Cardiac muscle cell (in vitro differentiated cells and primary cell): ENCODE measurements at regions not wholly inside any gene's neighbourhood (a gene's known extent, or its start where the extent isn't known, plus 50 kb on each side); places are given as distances from the start of the nearest gene placed in this dataset.

Experiments used
- DNase-seq, 2 donors: peaks; one replicate each; pipeline versions ENCODE4 v3.0.0 to v3.0.0-alpha.2; 2010 to 2017; ENCODE audit warnings: low read depth in 1 of 2, low spot score in 1 of 2
- H3K27ac ChIP-seq: fragments of 200-600 bp; sonication (generic); 2 replicates; pipeline ENCODE4 v1.5.1; 2016
- H3K27me3 ChIP-seq: fragments of 200-600 bp; sonication (generic); 2 replicates; pipeline ENCODE4 v1.6.0; 2016; ENCODE audit warnings: control low read depth
- H3K36me3 ChIP-seq: fragments of 200-600 bp; sonication (generic); 2 replicates; pipeline ENCODE4 v1.5.1; 2016; ENCODE audit warnings: control low read depth
- H3K4me1 ChIP-seq: fragments of 200-600 bp; sonication (generic); 2 replicates; pipeline ENCODE4 v1.8.1; 2017; ENCODE audit warnings: low read depth, mild to moderate bottlenecking, mixed run types
- H3K4me3 ChIP-seq: fragments of 200-600 bp; sonication (generic); 2 replicates; pipeline ENCODE4 v1.5.1; 2016; ENCODE audit warnings: mild to moderate bottlenecking
- H3K9me3 ChIP-seq: fragments of 200-600 bp; sonication (generic); 2 replicates; pipeline ENCODE4 v1.5.1; 2017; ENCODE audit warnings: low read depth, mild to moderate bottlenecking, control low read depth
- TF ChIP-seq, protein P1 (sequence below): IDR thresholded peaks from 2 replicates; pipeline ENCODE4 v1.5.1; 2012; ENCODE audit warnings: low read depth, mild to moderate bottlenecking, low read length

DNA sequence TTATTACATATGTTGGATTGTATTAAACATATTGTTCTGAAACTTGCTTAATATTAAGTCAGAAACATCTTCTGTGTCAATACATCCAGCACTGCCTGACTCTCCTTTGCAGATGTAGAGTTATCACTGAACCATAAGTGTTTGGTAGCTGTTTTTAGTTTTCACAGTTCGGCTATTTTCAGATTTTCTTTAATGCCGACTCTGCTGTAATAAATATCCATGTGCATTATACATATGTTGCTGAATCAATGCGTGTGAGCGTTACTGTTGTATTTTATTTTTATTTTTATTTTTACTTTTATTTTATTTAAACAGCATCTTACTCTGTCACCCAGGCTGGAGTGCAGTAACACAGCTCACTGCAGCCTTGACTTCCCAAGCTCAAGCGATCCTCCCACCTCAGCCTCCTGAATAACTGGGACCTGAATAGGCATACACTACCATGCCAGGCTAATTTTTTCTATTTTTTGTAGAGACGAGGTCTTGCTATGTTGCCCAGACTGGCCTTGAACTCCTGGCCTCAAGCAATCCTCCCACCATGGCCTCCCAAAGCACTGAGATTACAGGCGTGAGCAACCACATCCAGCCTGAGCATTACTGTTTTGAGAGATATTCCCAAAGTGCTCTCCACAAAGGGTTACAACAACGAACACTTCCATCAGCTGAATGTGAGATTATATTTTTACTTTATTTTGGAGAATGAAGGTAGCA, 50.7 kb upstream of the NOCT start:
- TF ChIP-seq, protein P1, sequence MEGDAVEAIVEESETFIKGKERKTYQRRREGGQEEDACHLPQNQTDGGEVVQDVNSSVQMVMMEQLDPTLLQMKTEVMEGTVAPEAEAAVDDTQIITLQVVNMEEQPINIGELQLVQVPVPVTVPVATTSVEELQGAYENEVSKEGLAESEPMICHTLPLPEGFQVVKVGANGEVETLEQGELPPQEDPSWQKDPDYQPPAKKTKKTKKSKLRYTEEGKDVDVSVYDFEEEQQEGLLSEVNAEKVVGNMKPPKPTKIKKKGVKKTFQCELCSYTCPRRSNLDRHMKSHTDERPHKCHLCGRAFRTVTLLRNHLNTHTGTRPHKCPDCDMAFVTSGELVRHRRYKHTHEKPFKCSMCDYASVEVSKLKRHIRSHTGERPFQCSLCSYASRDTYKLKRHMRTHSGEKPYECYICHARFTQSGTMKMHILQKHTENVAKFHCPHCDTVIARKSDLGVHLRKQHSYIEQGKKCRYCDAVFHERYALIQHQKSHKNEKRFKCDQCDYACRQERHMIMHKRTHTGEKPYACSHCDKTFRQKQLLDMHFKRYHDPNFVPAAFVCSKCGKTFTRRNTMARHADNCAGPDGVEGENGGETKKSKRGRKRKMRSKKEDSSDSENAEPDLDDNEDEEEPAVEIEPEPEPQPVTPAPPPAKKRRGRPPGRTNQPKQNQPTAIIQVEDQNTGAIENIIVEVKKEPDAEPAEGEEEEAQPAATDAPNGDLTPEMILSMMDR, result no peak
- Histone ChIP-seq H3K4me3 (no peak overlapping the region), H3K27me3 (no peaks in the 10 kb centered on the region), H3K27ac (no peak overlapping the region), H3K4me1 (no peaks in the 10 kb centered on the region), H3K36me3 (no peaks in the 10 kb centered on the region), H3K9me3 (no peaks in the 10 kb centered on the region)
- DNase-seq, result no peak

DNA sequence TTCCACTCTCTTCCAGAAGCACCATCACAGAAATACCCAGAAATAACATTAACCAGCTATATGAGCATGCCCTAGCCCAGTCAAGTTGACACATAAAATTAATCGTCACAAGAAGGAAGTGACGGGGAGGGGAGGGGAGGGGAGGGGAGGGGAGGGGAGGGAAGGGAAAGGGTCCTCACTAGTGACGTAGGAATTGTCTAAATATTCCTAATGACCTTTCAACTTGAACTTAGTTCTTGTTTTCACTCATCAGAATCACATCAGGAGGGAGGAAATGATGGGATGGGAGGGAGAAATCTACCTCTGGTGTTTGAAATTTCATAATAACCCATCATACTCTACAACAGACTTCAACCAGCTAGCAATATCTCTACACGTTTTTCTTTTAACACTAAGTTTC, 52.2 kb upstream of the NOCT start:
- Histone ChIP-seq H3K4me1 (no peaks in the 10 kb centered on the region), H3K27me3 (no peaks in the 10 kb centered on the region), H3K36me3 (no peaks in the 10 kb centered on the region), H3K4me3 (no peak overlapping the region), H3K9me3 (no peaks in the 10 kb centered on the region), H3K27ac (no peak overlapping the region)
- TF ChIP-seq, protein P1, result no peak
- DNase-seq, result no peak

DNA sequence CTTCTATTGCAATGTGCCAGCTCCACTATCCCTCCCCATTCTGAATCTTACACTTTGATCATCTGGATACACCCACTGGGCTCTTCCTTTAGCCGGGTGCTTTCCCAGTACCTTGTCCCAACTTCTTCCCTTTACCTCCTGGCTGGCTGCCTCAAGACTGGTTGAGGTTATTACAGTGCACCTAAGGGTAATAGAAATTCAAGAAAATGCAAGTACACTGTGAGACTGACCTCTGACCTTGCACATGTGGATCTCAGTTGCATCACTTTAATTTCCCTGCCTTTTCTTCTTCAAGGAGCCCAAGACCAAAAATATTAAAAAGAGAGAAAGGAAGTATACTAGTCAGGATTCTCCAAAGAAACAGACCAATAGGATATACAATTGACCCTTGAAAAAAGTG, 53.9 kb upstream of the NOCT start:
- Histone ChIP-seq H3K9me3 (no peaks in the 10 kb centered on the region), H3K36me3 (no peaks in the 10 kb centered on the region), H3K4me3 (no peak overlapping the region), H3K4me1 (no peaks in the 10 kb centered on the region), H3K27me3 (no peaks in the 10 kb centered on the region), H3K27ac (no peak overlapping the region)
- DNase-seq, result no peak
- TF ChIP-seq, protein P1, result no peak

GRCh38 chr4:138961129-138961528, 54.5 kb upstream of the NOCT start:
- Histone ChIP-seq H3K27ac (no peak overlapping the region), H3K9me3 (no peaks in the 10 kb centered on the region), H3K4me3 (no peak overlapping the region), H3K4me1 (no peaks in the 10 kb centered on the region), H3K36me3 (no peaks in the 10 kb centered on the region), H3K27me3 (no peaks in the 10 kb centered on the region)
- TF ChIP-seq, protein P1, result no peak
- no peak for DNase-seq

GRCh38 chr4:138960175-138960710, 55.3 kb upstream of the NOCT start:
- H3K27me3 ChIP-seq, result no peaks in the 10 kb centered on the region
- no peak overlapping the region for H3K4me3 ChIP-seq
- DNase-seq, result no peak
- no peaks in the 10 kb centered on the region for H3K9me3 ChIP-seq
- no peak overlapping the region for H3K27ac ChIP-seq
- TF ChIP-seq, protein P1, result no peak
- no peaks in the 10 kb centered on the region for H3K4me1 ChIP-seq
- no peaks in the 10 kb centered on the region for H3K36me3 ChIP-seq
